ENCODE measurements at regions not wholly inside any gene's neighbourhood (a gene's known extent, or its start where the extent isn't known, plus 50 kb on each side); places are given as distances from the start of the nearest gene placed in this dataset.

DNA sequence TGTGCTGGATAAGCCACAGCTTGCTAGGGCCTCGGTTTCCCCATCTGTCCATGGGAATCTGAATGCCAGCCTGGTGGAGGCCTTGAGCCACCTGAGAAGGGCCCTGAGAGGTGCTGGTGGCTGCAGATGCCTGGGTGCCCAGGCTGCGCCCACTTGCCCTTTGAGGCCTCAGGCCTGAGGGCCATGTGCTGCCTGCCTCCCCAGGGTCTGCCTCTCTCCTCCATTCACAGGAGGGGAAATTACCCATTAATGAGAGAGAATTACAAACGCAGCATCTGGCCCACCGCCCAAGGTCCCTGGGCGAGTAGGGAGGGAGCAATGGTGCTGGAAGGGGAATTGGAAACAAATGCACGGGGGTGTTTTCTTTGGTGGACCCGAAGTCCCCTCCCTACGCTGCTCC is 59.6 kb downstream of the BARX1 start:
- in situ Hi-C loops (cut with HindIII; ENCODE audit: low pct_unique_long_range_greater_than_20kb, low sequenced_read_pairs) = no loop called here
- BruUV-seq (replicated peaks) = no TSS peak
- ATAC-seq (no peak), DNase-seq (ENCODE audit: low read depth, low spot score) (no peak)
- intact Hi-C loops (cut with micrococcal nuclease; ENCODE audit: unreplicated experiment) = no loop called here
- TF ChIP-seq, protein P1, sequence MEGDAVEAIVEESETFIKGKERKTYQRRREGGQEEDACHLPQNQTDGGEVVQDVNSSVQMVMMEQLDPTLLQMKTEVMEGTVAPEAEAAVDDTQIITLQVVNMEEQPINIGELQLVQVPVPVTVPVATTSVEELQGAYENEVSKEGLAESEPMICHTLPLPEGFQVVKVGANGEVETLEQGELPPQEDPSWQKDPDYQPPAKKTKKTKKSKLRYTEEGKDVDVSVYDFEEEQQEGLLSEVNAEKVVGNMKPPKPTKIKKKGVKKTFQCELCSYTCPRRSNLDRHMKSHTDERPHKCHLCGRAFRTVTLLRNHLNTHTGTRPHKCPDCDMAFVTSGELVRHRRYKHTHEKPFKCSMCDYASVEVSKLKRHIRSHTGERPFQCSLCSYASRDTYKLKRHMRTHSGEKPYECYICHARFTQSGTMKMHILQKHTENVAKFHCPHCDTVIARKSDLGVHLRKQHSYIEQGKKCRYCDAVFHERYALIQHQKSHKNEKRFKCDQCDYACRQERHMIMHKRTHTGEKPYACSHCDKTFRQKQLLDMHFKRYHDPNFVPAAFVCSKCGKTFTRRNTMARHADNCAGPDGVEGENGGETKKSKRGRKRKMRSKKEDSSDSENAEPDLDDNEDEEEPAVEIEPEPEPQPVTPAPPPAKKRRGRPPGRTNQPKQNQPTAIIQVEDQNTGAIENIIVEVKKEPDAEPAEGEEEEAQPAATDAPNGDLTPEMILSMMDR (IDR thresholded peaks at IDR 0.05) = no peak
- TF ChIP-seq TCF7L2 (IDR thresholded peaks at IDR 0.05; ENCODE audit: low read depth, low read length) = no peak
- no peak for TF ChIP-seq POLR2AphosphoS5 (IDR thresholded peaks at IDR 0.05; ENCODE audit: low read depth, low read length)
- TF ChIP-seq, protein P2, sequence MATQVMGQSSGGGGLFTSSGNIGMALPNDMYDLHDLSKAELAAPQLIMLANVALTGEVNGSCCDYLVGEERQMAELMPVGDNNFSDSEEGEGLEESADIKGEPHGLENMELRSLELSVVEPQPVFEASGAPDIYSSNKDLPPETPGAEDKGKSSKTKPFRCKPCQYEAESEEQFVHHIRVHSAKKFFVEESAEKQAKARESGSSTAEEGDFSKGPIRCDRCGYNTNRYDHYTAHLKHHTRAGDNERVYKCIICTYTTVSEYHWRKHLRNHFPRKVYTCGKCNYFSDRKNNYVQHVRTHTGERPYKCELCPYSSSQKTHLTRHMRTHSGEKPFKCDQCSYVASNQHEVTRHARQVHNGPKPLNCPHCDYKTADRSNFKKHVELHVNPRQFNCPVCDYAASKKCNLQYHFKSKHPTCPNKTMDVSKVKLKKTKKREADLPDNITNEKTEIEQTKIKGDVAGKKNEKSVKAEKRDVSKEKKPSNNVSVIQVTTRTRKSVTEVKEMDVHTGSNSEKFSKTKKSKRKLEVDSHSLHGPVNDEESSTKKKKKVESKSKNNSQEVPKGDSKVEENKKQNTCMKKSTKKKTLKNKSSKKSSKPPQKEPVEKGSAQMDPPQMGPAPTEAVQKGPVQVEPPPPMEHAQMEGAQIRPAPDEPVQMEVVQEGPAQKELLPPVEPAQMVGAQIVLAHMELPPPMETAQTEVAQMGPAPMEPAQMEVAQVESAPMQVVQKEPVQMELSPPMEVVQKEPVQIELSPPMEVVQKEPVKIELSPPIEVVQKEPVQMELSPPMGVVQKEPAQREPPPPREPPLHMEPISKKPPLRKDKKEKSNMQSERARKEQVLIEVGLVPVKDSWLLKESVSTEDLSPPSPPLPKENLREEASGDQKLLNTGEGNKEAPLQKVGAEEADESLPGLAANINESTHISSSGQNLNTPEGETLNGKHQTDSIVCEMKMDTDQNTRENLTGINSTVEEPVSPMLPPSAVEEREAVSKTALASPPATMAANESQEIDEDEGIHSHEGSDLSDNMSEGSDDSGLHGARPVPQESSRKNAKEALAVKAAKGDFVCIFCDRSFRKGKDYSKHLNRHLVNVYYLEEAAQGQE (IDR thresholded peaks at IDR 0.05; ENCODE audit: insufficient read depth in 1 of 2, low read depth in 2 of 2, low read length in 1 of 2) = no peak
- no peak for TF ChIP-seq SIN3A (IDR thresholded peaks at IDR 0.05; ENCODE audit: borderline replicate concordance, insufficient read depth, low read depth, low read length)
- ChIA-PET CTCF (no interaction called here), POLR2A (no interaction called here)
- H3K27ac ChIP-seq (ENCODE audit: low read length) = no peak overlapping the region
- no peaks in the 10 kb centered on the region for H3K36me3 ChIP-seq (ENCODE audit: control insufficient read depth, insufficient read depth, low read length)
- no peaks in the 10 kb centered on the region for H3K27me3 ChIP-seq (ENCODE audit: control insufficient read depth, insufficient read depth, low read length)
- H3K4me3 ChIP-seq (ENCODE audit: low read depth in 2 of 2, low read length in 2 of 2) = no peak overlapping the region
- H3K4me1 ChIP-seq (ENCODE audit: control insufficient read depth, insufficient read depth, low read length) = no peaks in the 10 kb centered on the region
- H3K9me3 ChIP-seq (ENCODE audit: control insufficient read depth, insufficient read depth, low read depth, low read length) = 0 out of 2 replicates have a peak, but pooled peaks cover 3% of the 10 kb centered on the region

DNA sequence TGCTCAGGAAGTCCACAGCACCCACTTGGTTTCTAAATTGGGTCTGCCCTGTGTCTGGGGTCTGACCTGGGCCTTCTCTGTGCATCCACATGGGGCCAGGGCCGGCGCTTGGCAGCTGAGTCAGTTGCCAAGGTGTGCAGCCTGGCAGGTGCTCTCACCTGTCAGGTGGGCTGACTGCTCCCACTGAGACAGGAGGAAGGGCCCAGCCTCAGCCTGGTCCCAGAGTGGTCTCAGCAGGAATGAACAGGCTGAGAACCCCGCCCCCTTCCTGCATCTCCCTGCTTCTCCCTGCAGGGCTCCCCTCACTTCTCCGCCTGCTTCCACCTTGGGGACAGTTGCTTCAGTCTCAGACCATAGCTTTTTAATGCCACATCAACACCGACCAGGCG is 60.5 kb downstream of the BARX1 start:
- CTCF ChIA-PET = no interaction called here
- H3K27ac ChIP-seq (ENCODE audit: low read length) = no peak overlapping the region
- no peak overlapping the region for H3K4me3 ChIP-seq (ENCODE audit: low read depth in 2 of 2, low read length in 2 of 2)
- 0 out of 2 replicates have a peak, but pooled peaks cover 3% of the 10 kb centered on the region for H3K9me3 ChIP-seq (ENCODE audit: control insufficient read depth, insufficient read depth, low read depth, low read length)
- TF ChIP-seq, protein P2 (IDR thresholded peaks at IDR 0.05; ENCODE audit: insufficient read depth in 1 of 2, low read depth in 2 of 2, low read length in 1 of 2) = no peak
- TF ChIP-seq, protein P1 (IDR thresholded peaks at IDR 0.05) = no peak
- no peak for TF ChIP-seq TCF7L2 (IDR thresholded peaks at IDR 0.05; ENCODE audit: low read depth, low read length)
- no peak for TF ChIP-seq POLR2AphosphoS5 (IDR thresholded peaks at IDR 0.05; ENCODE audit: low read depth, low read length)
- no peak for TF ChIP-seq SIN3A (IDR thresholded peaks at IDR 0.05; ENCODE audit: borderline replicate concordance, insufficient read depth, low read depth, low read length)
- H3K36me3 ChIP-seq (ENCODE audit: control insufficient read depth, insufficient read depth, low read length) = no peaks in the 10 kb centered on the region
- no peak for ATAC-seq
- H3K27me3 ChIP-seq (ENCODE audit: control insufficient read depth, insufficient read depth, low read length) = no peaks in the 10 kb centered on the region
- in situ Hi-C loops (cut with HindIII; ENCODE audit: low pct_unique_long_range_greater_than_20kb, low sequenced_read_pairs) = no loop called here
- no TSS peak for BruUV-seq (replicated peaks)
- intact Hi-C loops (cut with micrococcal nuclease; ENCODE audit: unreplicated experiment) = no loop called here
- POLR2A ChIA-PET = no interaction called here
- H3K4me1 ChIP-seq (ENCODE audit: control insufficient read depth, insufficient read depth, low read length) = no peaks in the 10 kb centered on the region
- DNase-seq (ENCODE audit: low read depth, low spot score) = no peak

Measured in Panc1 (cell line).